ENCODE measurements at regions not wholly inside any gene's neighbourhood (a gene's known extent, or its start where the extent isn't known, plus 50 kb on each side); places are given as distances from the start of the nearest gene placed in this dataset.
A peak's percentile ranks its signal among the peaks of the same experiment; 100 is the strongest.

GRCh38 chr21:32102426-32102825 lies 176.4 kb downstream of the MIS18A start:
- H3K4me1 ChIP-seq, result no peaks in the 10 kb centered on the region
- H3K4me3 ChIP-seq, result no peak overlapping the region
- H3K36me3 ChIP-seq, result no peaks in the 10 kb centered on the region
- H3K4me2 ChIP-seq, result no peak overlapping the region
- no peak for TF ChIP-seq Cebpa-rat (IDR thresholded peaks at IDR 0.05)
- no peaks in the 10 kb centered on the region for H3K27me3 ChIP-seq
- H3K9ac ChIP-seq, result no peak overlapping the region
- no peaks in the 10 kb centered on the region for H4K20me1 ChIP-seq
- H3K27ac ChIP-seq, result no peak overlapping the region
- peaks cover 21% of the 10 kb centered on the region for H3K9me3 ChIP-seq

DNA sequence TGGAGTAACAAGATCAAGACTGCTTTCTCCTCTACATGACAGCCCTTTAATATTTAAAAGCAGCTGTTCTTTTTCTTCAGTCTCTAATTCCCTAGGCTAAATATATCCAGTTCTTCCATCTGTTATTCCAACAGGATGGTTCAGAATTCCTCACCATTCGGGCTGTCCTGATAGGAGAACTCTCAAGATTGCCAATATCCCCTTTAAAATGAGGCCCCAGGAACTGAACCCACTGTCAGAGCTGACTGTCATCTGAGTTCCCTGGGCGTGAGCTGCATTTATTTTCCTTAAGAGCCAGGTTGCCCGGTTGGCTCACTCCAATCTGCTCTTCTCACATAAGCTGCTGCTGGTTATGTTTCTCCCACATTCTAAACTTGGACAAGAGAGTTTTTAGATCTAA lies 177.6 kb downstream of the MIS18A start:
- Histone ChIP-seq H4K20me1 (no peaks in the 10 kb centered on the region), H3K36me3 (no peaks in the 10 kb centered on the region), H3K4me3 (no peak overlapping the region), H3K27ac (no peak overlapping the region), H3K9ac (no peak overlapping the region), H3K4me2 (no peak overlapping the region), H3K27me3 (no peaks in the 10 kb centered on the region), H3K9me3 (peaks cover 21% of the 10 kb centered on the region), H3K4me1 (no peaks in the 10 kb centered on the region)
- TF ChIP-seq Cebpa-rat (IDR thresholded peaks at IDR 0.05), result no peak

DNA sequence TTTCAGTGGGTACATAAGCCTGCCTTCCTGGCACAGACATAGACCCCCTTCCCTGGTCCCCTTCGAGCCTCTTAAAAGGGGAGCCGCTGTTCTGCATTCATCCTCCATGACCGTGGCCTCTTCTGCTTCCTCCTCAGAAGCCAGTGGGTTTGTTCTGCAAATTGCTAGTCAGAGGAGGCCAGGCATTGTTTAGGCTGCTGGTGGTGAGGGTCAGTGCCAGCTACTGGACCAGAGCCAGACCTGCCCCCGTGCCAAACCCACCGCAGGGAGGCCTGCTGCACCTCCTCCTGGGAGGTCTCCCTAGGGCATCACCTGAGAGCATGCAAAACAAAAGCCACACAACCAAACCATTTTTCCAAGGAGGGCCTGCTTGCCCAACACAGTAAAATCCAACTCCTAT lies 178.4 kb downstream of the MIS18A start:
- no peaks in the 10 kb centered on the region for H3K4me1 ChIP-seq
- H3K9ac ChIP-seq, result no peak overlapping the region
- TF ChIP-seq Cebpa-rat (IDR thresholded peaks at IDR 0.05), result no peak

GRCh38 chr21:32099812-32100416 lies 178.9 kb downstream of the MIS18A start:
- no peak overlapping the region for H3K4me2 ChIP-seq
- H3K27ac ChIP-seq, result no peak overlapping the region
- no peaks in the 10 kb centered on the region for H3K4me1 ChIP-seq
- H3K4me3 ChIP-seq, result no peak overlapping the region
- H3K9ac ChIP-seq, result no peak overlapping the region
- H3K36me3 ChIP-seq, result no peaks in the 10 kb centered on the region
- no peaks in the 10 kb centered on the region for H3K27me3 ChIP-seq
- peaks cover 8% of the 10 kb centered on the region for H3K9me3 ChIP-seq
- no peak for TF ChIP-seq Cebpa-rat (IDR thresholded peaks at IDR 0.05)
- H4K20me1 ChIP-seq, result no peaks in the 10 kb centered on the region

More for the DNA sequence above, 178.4 kb downstream of the MIS18A start:
- Histone ChIP-seq H3K27me3 (no peaks in the 10 kb centered on the region), H3K9me3 (peaks cover 13% of the 10 kb centered on the region), H3K36me3 (no peaks in the 10 kb centered on the region), H3K27ac (no peak overlapping the region), H3K4me2 (no peak overlapping the region), H4K20me1 (no peaks in the 10 kb centered on the region), H3K4me3 (no peak overlapping the region)

- Histone ChIP-seq H3K27ac (no peak overlapping the region), H4K20me1 (no peaks in the 10 kb centered on the region), H3K4me2 (no peak overlapping the region), H3K9ac (0 out of 2 replicates have a peak overlapping the region, but pooled peaks have one; percentile 19), H3K4me1 (no peaks in the 10 kb centered on the region), H3K9me3 (no peaks in the 10 kb centered on the region; the same call in 1 of the 2 replicates), H3K4me3 (no peak overlapping the region), H3K36me3 (no peaks in the 10 kb centered on the region), H3K27me3 (no peaks in the 10 kb centered on the region)
- no peak for TF ChIP-seq Cebpa-rat (IDR thresholded peaks at IDR 0.05)
These were observed 182.4 kb downstream of the MIS18A start for GRCh38 chr21:32096411-32096810.

GRCh38 chr21:32094804-32095203 lies 184.0 kb downstream of the MIS18A start:
- Histone ChIP-seq H4K20me1 (no peaks in the 10 kb centered on the region), H3K4me2 (no peak overlapping the region), H3K4me1 (no peaks in the 10 kb centered on the region), H3K27ac (no peak overlapping the region), H3K36me3 (no peaks in the 10 kb centered on the region), H3K9ac (no peak overlapping the region), H3K27me3 (no peaks in the 10 kb centered on the region), H3K4me3 (no peak overlapping the region), H3K9me3 (no peaks in the 10 kb centered on the region; the same call in 1 of the 2 replicates)
- no peak for TF ChIP-seq Cebpa-rat (IDR thresholded peaks at IDR 0.05)

DNA sequence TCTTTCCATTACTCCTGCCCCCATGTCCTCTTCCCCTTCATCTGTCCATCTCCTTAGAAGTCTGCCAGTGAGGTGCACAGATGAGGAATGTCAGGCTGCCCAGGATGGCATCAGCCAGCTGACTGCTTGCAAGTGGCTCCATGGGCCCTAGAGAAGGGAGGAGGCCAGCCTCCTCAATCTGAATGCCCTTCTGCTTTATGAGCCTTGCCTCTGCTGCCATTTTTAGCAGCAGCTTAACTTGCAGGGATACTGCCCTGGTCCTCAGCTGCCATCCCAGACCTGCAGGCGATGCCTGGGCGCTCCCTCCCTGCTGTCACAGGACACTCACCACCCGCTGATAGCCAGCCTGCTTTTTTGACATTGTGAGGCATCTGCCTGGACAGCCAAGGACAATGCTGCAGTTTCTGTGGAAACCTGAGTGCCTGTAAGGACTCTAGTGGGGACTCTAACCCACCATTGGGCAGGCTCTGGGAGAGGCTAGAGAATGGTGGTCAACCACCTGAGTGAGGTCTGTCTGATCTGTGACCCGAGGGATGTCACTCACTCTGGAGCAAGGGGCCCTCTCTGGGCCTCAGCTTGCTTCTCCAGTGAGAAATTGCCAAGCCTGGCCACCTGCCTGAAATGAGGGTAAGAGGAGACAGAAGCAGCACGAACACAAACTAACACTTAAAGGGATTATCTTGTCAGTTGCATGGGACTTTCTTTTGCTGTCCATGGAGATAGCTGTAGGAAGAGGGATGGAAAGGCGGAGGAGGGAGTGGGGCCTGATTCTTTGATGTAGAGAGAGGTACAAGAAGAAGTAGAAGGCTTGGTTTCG lies 185.0 kb downstream of the MIS18A start:
- no peak for TF ChIP-seq Cebpa-rat (IDR thresholded peaks at IDR 0.05)
- Histone ChIP-seq H3K4me3 (no peak overlapping the region), H3K27ac (no peak overlapping the region), H4K20me1 (no peaks in the 10 kb centered on the region), H3K9me3 (no peaks in the 10 kb centered on the region; the same call in 1 of the 2 replicates), H3K9ac (no peak overlapping the region), H3K27me3 (no peaks in the 10 kb centered on the region), H3K36me3 (no peaks in the 10 kb centered on the region), H3K4me1 (no peaks in the 10 kb centered on the region), H3K4me2 (no peak overlapping the region)

DNA sequence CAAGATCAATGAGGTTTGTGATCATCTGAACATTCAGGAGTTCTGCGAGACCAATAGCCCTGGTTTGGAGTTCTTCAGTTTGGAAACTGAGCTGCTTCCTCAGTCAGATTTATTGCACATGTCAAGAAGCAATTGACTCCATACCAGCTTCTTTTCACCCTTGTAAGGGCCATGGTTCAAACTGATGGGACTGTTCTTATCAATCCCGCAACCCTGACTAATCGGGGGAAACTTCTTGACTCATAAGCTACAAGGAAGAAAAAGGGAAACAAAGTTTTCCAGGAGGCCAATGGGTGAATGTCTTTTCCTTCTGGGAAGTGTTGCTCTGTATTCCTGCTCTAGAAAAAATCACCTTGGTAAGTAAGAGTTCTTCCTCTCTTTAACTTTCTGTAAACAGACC lies 187.9 kb downstream of the MIS18A start:
- TF ChIP-seq Cebpa-rat (IDR thresholded peaks at IDR 0.05), result no peak

DNA sequence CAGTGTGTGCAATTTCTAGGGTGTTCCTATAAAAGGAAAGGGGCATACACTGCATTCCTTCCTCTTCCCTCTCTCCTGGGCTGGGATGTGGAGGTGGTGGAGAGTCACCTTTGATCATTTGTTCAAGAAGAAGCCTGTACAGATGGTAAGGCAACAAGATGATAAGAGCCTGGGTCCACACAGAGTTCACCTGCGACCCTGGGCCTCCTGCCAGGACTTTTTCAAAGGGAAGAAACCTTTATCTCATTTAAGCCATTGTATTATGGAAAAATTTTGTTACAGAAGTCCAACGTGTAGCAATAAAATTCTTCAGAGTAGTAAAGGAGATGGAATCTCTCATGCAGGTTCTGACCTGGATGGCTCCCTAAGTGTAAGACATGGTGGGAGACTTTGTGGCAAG lies 189.1 kb downstream of the MIS18A start:
- Histone ChIP-seq H3K9ac (no peak overlapping the region), H4K20me1 (no peaks in the 10 kb centered on the region), H3K27ac (no peak overlapping the region), H3K4me1 (no peaks in the 10 kb centered on the region), H3K4me2 (no peak overlapping the region), H3K36me3 (no peaks in the 10 kb centered on the region), H3K27me3 (no peaks in the 10 kb centered on the region), H3K9me3 (no peaks in the 10 kb centered on the region; the same call in 1 of the 2 replicates), H3K4me3 (no peak overlapping the region)
- no peak for TF ChIP-seq Cebpa-rat (IDR thresholded peaks at IDR 0.05)

More for the DNA sequence above, 187.9 kb downstream of the MIS18A start:
- no peaks in the 10 kb centered on the region for H4K20me1 ChIP-seq
- H3K4me1 ChIP-seq, result no peaks in the 10 kb centered on the region
- H3K27me3 ChIP-seq, result no peaks in the 10 kb centered on the region
- no peak overlapping the region for H3K9ac ChIP-seq
- H3K9me3 ChIP-seq, result no peaks in the 10 kb centered on the region; the same call in 1 of the 2 replicates
- no peak overlapping the region for H3K4me2 ChIP-seq
- no peak overlapping the region for H3K27ac ChIP-seq
- no peak overlapping the region for H3K4me3 ChIP-seq
- no peaks in the 10 kb centered on the region for H3K36me3 ChIP-seq

DNA sequence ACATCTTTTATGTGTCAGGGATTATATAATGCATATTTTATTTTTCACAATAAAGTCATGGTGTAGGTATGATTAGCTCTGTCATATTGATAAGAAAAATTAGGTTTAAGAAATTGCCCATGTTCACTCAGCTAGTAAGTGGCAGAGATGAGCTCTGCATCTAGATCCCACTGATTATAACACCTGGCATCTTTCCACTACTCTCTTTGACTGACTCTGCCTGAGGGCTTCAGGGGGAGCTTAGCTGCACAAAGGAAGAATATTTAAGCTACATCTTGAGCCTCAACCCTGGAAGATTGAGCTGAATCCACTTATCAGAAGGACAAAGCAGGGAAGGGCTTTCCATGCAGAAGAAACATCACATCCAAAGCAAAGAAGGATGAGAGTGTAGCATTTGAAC lies 190.4 kb downstream of the MIS18A start:
- Histone ChIP-seq H3K36me3 (no peaks in the 10 kb centered on the region), H3K27me3 (no peaks in the 10 kb centered on the region), H3K9me3 (no peaks in the 10 kb centered on the region; the same call in 1 of the 2 replicates), H3K4me2 (no peak overlapping the region), H3K9ac (no peak overlapping the region), H3K4me1 (no peaks in the 10 kb centered on the region), H3K4me3 (no peak overlapping the region), H4K20me1 (no peaks in the 10 kb centered on the region), H3K27ac (no peak overlapping the region)
- no peak for TF ChIP-seq Cebpa-rat (IDR thresholded peaks at IDR 0.05)
